Coronary artery (tissue), 2 donors: ENCODE measurements at regions not wholly inside any gene's neighbourhood (a gene's known extent, or its start where the extent isn't known, plus 50 kb on each side); places are given as distances from the start of the nearest gene placed in this dataset.

Experiments used
- DNase-seq: peaks from one replicate; pipeline ENCODE4 v3.0.0-alpha.2; 2017; ENCODE audit warnings: low spot score
- H3K27ac ChIP-seq, 2 donors: fragments of 200-600 bp; sonication (generic); one replicate each; pipeline ENCODE4 v1.5.1; 2016 to 2019
- H3K4me3 ChIP-seq: fragments of 200-600 bp; sonication (generic); 2 replicates; pipeline ENCODE4 v1.5.1; 2016; ENCODE audit warnings: mild to moderate bottlenecking, moderate library complexity
- TF ChIP-seq, protein P1 (sequence below): fragments of 200-600 bp; sonication (generic); IDR thresholded peaks from one replicate; pipeline ENCODE4 v1.5.1; 2019; ENCODE audit warnings: antibody characterized with exemption

- TF ChIP-seq, protein P1, sequence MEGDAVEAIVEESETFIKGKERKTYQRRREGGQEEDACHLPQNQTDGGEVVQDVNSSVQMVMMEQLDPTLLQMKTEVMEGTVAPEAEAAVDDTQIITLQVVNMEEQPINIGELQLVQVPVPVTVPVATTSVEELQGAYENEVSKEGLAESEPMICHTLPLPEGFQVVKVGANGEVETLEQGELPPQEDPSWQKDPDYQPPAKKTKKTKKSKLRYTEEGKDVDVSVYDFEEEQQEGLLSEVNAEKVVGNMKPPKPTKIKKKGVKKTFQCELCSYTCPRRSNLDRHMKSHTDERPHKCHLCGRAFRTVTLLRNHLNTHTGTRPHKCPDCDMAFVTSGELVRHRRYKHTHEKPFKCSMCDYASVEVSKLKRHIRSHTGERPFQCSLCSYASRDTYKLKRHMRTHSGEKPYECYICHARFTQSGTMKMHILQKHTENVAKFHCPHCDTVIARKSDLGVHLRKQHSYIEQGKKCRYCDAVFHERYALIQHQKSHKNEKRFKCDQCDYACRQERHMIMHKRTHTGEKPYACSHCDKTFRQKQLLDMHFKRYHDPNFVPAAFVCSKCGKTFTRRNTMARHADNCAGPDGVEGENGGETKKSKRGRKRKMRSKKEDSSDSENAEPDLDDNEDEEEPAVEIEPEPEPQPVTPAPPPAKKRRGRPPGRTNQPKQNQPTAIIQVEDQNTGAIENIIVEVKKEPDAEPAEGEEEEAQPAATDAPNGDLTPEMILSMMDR, result no peak
- H3K27ac ChIP-seq, result no peak overlapping the region
- no peak for DNase-seq
- H3K4me3 ChIP-seq, result no peak overlapping the region
Observed at GRCh38 chr17:36863676-36864612, 73.3 kb upstream of the LHX1 start.

- Histone ChIP-seq H3K27ac (no peak overlapping the region), H3K4me3 (no peak overlapping the region)
- TF ChIP-seq, protein P1, result no peak
- no peak for DNase-seq
Observed at GRCh38 chr17:36864827-36865430, 72.3 kb upstream of the LHX1 start.

DNA sequence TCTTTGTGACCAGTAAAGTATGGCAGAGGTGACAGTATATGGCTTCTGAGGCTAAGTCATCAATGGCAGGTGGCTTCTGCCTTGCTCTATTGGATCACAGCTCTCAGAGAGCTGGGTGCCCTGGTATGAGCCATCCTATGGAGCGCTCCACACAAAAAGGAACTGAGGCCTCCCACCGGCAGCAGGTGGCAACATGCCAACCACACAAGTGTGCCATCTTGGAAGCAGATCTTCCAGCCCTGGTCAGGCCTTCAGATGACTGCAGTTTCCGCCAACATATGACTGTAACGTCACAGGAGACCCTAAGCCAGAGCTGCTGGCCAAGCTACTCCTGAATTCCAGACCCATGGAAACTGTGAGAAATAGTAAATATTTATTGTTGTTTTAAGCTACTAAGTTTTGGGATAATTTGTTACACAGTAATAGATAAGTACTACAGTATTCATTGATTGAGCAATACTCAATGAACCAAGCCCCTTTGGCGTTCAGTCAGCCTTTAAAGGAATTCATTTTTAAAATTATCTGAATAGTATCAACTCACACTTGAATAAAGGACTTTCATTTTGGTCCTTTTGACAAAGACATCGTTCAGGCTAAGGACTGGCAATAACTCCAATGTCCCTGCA is 69.4 kb upstream of the LHX1 start:
- Histone ChIP-seq H3K4me3 (no peak overlapping the region), H3K27ac (no peak overlapping the region)
- TF ChIP-seq, protein P1, result no peak
- DNase-seq, result no peak

GRCh38 chr17:36868777-36869176 is 68.5 kb upstream of the LHX1 start:
- H3K4me3 ChIP-seq, result no peak overlapping the region
- no peak overlapping the region for H3K27ac ChIP-seq
- TF ChIP-seq, protein P1, result no peak
- DNase-seq, result no peak

DNA sequence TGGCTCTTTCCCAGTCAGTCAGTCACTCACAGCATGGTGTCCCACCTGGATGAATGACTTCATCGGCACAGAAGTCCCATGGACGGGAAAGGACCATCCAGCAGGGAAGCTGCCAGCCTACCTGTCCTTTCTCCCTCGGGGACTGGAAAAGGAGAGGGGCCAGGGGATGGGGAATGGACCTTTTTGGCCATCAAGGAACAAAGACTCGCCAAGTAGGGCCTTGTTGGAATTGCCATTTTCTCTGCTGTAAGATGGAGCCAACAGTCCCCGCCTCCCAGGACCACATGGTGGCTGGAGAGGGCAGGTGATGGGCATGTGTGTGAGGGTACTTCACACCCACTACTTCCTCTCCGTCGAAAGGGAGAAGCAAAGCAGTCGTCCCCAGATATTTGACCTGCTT is 67.8 kb upstream of the LHX1 start:
- TF ChIP-seq, protein P1, result no peak
- Histone ChIP-seq H3K4me3 (no peak overlapping the region), H3K27ac (no peak overlapping the region)
- DNase-seq, result no peak

DNA sequence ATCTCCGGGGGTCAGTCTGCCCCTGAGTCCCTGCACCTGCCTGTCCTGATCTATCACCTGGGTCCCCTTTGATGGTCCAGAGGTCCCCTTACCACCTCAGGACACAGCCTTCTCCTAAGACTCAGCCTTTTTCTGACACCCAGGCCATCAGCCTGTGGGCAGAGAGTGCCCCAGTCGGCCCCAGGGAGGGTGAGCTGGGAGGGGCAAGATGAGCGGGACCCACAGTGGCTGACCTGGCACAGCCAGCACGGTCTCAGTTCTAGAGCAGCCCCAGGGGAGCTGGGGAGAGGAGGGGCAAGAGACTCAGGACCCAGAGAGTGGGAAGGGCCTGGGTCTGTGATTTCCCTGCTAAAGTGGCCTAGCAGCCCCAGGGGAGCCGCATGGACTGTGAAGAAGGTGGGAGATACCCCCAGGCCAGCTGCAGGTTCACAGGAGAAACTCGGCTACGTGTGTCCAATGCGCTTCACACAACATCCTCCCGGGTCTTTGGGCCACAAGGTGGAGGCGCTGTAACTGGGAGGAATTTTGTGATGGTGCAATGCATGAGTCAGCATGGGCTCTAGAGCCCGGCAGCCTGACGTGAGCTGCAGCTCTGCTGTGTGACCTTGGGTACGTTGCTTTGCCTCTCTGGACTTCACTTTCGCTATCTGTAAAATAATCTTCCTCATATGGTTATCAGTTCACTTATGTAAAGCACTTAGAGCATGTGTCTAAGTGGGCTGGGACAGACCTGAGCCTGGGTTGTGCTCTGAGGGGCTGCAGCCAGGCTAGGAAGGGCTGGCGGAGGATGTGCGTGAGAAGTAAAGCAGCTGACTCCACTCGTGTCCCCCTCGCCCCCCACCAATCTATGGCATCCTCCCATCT is 67.2 kb upstream of the LHX1 start:
- no peak for DNase-seq
- TF ChIP-seq, protein P1, result no peak
- Histone ChIP-seq H3K4me3 (no peak overlapping the region), H3K27ac (no peak overlapping the region)
